ENCODE measurements at regions not wholly inside any gene's neighbourhood (a gene's known extent, or its start where the extent isn't known, plus 50 kb on each side); places are given as distances from the start of the nearest gene placed in this dataset.

DNA sequence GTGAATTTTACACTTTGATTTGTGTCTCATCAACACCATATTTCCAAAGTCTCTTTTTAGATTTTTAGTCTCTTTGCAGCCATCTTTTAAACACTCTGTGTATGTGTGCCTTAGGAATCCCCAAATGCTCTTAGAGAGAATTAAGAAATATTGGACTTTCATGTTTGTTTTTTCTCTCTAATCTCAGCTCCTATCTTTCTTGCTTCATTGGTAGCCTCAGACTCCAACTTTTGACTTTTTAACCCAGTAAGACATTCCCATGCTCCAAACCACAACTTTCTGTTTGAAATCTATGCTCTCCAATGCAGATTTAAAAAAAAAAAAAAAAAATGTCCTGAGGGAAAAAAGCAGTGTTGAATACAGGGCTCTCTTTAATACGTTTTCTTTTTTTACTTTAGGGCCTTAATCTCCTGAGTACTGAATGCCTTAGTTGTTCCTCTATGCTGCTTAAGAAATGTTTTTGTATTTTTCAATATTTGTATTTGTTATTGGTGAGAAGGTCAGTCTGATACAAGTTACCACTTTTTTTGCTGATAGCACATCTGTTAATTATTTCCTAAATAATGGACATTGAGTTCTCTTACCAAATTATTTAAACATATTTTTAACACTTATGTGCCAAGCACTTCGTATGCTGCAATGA is 489.9 kb downstream of the NXPH1 start:
- no peaks in the 10 kb centered on the region for H3K4me1 Mint-ChIP-seq
- H3K27ac Mint-ChIP-seq: no peak overlapping the region
- Histone ChIP-seq H3K27ac (ENCODE audit: low read length) (no peak overlapping the region), H3K27me3 (replicated peaks in 1 of 2; ENCODE audit: control insufficient read depth in 2 of 2, extremely low read depth in 1 of 2, insufficient read depth in 2 of 2, low read length in 1 of 2) (no peaks in the 10 kb centered on the region), H3K4me3 (ENCODE audit: control insufficient read depth in 1 of 2, extremely low read depth in 1 of 2, low read length in 1 of 2) (no peak overlapping the region), H3K36me3 (ENCODE audit: control insufficient read depth in 2 of 2, extremely low read depth in 1 of 2, insufficient read depth in 1 of 2, low read length in 1 of 2) (no peaks in the 10 kb centered on the region), H3K9me3 (no peaks in the 10 kb centered on the region), H3K4me1 (ENCODE audit: control insufficient read depth in 1 of 2, extremely low read depth in 1 of 2, insufficient read depth in 2 of 2, low read length in 2 of 2) (no peaks in the 10 kb centered on the region)
- CTCF ChIA-PET: no interaction called here
- POLR2A ChIA-PET: no interaction called here
- no peak overlapping the region for H3K4me3 Mint-ChIP-seq
- ATAC-seq (replicated peaks in 1 of 4) (no peak), DNase-seq (no peak)
- no CpG with 5 or more reads among the region's 2 CpGs for WGBS (ENCODE audit: insufficient coverage)
- peaks cover 10 to 16% (median 14%) of the 10 kb centered on the region in 3 donors for H3K9me3 Mint-ChIP-seq
- H3K27me3 Mint-ChIP-seq: no peaks in the 10 kb centered on the region
- no peaks in the 10 kb centered on the region for H3K36me3 Mint-ChIP-seq

DNA sequence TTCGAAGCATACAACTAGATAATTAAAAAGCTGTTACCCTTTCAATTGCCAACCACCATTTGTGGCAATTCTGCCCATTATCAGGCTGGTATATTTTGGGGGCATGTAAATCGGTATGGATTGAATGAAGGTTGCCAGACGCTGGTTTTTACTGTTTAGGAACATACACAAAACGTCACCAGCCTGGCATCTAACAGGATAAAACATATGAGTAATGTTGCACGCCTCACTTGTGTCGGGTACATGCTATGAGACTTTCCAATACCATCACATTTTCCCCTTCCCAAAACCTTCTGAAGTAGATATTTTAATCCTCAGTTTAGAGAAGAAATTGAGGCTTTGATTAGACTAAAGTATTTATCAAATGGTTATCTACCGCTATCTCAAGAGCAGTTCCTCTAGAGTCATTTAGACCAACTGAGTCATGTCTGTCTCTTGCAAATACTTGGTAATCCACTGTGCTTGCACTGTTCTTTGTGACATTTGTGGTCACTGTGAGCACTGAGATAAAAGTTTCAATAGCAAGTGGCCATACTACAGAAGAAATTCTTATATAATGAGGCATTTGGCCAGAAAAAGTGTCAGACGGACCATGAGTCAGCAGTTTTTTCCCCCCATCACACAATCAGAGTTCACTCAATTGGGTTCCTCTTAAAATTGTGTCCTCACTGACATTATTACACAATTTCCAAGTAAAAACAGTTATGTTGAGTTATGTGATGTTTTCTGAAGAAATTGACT is 498.7 kb downstream of the NXPH1 start:
- POLR2A ChIA-PET: no interaction called here
- no CpG with 5 or more reads among the region's 8 CpGs for WGBS (ENCODE audit: insufficient coverage)
- no peak overlapping the region for H3K4me3 Mint-ChIP-seq

GRCh38 chr7:8932751-8933150 is 499.3 kb downstream of the NXPH1 start:
- ATAC-seq (replicated peaks in 1 of 4): no peak

More for the DNA sequence above, 498.7 kb downstream of the NXPH1 start:
- no peaks in the 10 kb centered on the region for H3K4me1 ChIP-seq (ENCODE audit: control insufficient read depth in 1 of 2, extremely low read depth in 1 of 2, insufficient read depth in 2 of 2, low read length in 2 of 2)
- CTCF ChIA-PET: no interaction called here
- Mint-ChIP-seq H3K36me3 (no peaks in the 10 kb centered on the region), H3K4me1 (no peaks in the 10 kb centered on the region), H3K9me3 (peaks cover 4 to 23% (median 20%) of the 10 kb centered on the region in 3 donors), H3K27me3 (no peaks in the 10 kb centered on the region), H3K27ac (no peak overlapping the region)
- no peaks in the 10 kb centered on the region for H3K27me3 ChIP-seq (replicated peaks in 1 of 2; ENCODE audit: control insufficient read depth in 2 of 2, extremely low read depth in 1 of 2, insufficient read depth in 2 of 2, low read length in 1 of 2)
- no peak overlapping the region for H3K4me3 ChIP-seq (ENCODE audit: control insufficient read depth in 1 of 2, extremely low read depth in 1 of 2, low read length in 1 of 2)
- DNase-seq: no peak
- no peak overlapping the region for H3K27ac ChIP-seq (ENCODE audit: low read length)
- H3K36me3 ChIP-seq (ENCODE audit: control insufficient read depth in 2 of 2, extremely low read depth in 1 of 2, insufficient read depth in 1 of 2, low read length in 1 of 2): no peaks in the 10 kb centered on the region
- no peak for ATAC-seq (replicated peaks in 1 of 4)
- H3K9me3 ChIP-seq: no peaks in the 10 kb centered on the region

GRCh38 chr7:8937204-8937603 is 503.8 kb downstream of the NXPH1 start:
- Histone ChIP-seq H3K27ac (ENCODE audit: low read length) (no peak overlapping the region), H3K4me3 (ENCODE audit: control insufficient read depth in 1 of 2, extremely low read depth in 1 of 2, low read length in 1 of 2) (no peak overlapping the region), H3K27me3 (replicated peaks in 1 of 2; ENCODE audit: control insufficient read depth in 2 of 2, extremely low read depth in 1 of 2, insufficient read depth in 2 of 2, low read length in 1 of 2) (no peaks in the 10 kb centered on the region), H3K4me1 (ENCODE audit: control insufficient read depth in 1 of 2, extremely low read depth in 1 of 2, insufficient read depth in 2 of 2, low read length in 2 of 2) (no peaks in the 10 kb centered on the region), H3K9me3 (no peaks in the 10 kb centered on the region), H3K36me3 (ENCODE audit: control insufficient read depth in 2 of 2, extremely low read depth in 1 of 2, insufficient read depth in 1 of 2, low read length in 1 of 2) (no peaks in the 10 kb centered on the region)
- Mint-ChIP-seq H3K4me1 (no peaks in the 10 kb centered on the region), H3K4me3 (no peak overlapping the region), H3K27ac (no peak overlapping the region), H3K36me3 (no peaks in the 10 kb centered on the region), H3K9me3 (peaks cover 12 to 40% (median 34%) of the 10 kb centered on the region in 3 donors), H3K27me3 (no peaks in the 10 kb centered on the region)
- ChIA-PET POLR2A (interaction anchor here in 1 of 2 donors (0.6 kb wide), 1 partner anchor 37 kb away, joined by 3 read pairs; no protein-coding TSS in a partner anchor), CTCF (no interaction called here)
- WGBS (ENCODE audit: insufficient coverage): no CpG with 5 or more reads among the region's 2 CpGs
- no peak for ATAC-seq (replicated peaks in 1 of 4)
- no peak for DNase-seq

More at GRCh38 chr7:8932751-8933150, 499.3 kb downstream of the NXPH1 start:
- ChIA-PET POLR2A (no interaction called here), CTCF (no interaction called here)
- Mint-ChIP-seq H3K36me3 (no peaks in the 10 kb centered on the region), H3K4me1 (no peaks in the 10 kb centered on the region), H3K27ac (no peak overlapping the region), H3K27me3 (no peaks in the 10 kb centered on the region), H3K9me3 (peaks cover 6 to 23% (median 23%) of the 10 kb centered on the region in 3 donors), H3K4me3 (no peak overlapping the region)
- Histone ChIP-seq H3K4me1 (ENCODE audit: control insufficient read depth in 1 of 2, extremely low read depth in 1 of 2, insufficient read depth in 2 of 2, low read length in 2 of 2) (no peaks in the 10 kb centered on the region), H3K27ac (ENCODE audit: low read length) (no peak overlapping the region), H3K36me3 (ENCODE audit: control insufficient read depth in 2 of 2, extremely low read depth in 1 of 2, insufficient read depth in 1 of 2, low read length in 1 of 2) (no peaks in the 10 kb centered on the region), H3K27me3 (replicated peaks in 1 of 2; ENCODE audit: control insufficient read depth in 2 of 2, extremely low read depth in 1 of 2, insufficient read depth in 2 of 2, low read length in 1 of 2) (no peaks in the 10 kb centered on the region), H3K9me3 (no peaks in the 10 kb centered on the region), H3K4me3 (ENCODE audit: control insufficient read depth in 1 of 2, extremely low read depth in 1 of 2, low read length in 1 of 2) (no peak overlapping the region)
- no CpG with 5 or more reads among the region's 2 CpGs for WGBS (ENCODE audit: insufficient coverage)
- DNase-seq: no peak

DNA sequence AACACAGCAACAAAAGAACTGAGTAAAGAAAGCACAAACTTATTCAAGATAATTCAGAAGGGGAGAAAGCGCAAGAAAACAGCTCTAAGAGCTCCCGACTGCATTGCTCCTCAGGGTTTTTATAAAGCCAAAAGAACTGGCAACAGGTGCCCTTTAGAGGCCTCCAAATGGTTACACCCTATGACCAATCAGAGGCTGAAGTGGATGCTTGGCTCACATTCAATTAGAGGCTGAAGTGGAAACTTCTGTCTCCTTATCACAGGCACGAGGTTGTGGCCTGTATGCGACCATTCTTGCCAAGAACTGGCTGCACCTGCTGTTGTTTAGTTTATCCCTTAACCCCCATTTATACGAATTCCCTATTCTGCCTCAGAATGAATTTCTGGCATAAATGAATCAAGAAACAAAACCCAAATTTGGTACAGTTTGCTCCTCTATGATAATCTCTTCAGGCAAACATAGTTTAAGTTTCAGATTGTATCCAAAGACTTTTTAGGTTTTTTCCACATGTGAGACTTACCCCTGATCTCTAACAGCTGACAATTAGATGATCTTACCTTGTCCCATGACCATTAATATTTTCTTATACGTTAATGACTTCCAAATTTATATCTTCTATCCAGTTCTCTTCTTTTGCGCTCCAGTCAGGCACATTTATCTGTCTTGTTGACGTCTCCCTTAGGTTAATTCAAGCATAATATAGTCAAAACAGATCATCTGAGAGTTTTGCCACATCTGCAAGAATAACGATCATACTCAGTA is 504.8 kb downstream of the NXPH1 start:
- WGBS (ENCODE audit: insufficient coverage): 66% methylated on average over 7 of the region's 9 CpGs
- Histone ChIP-seq H3K27me3 (replicated peaks in 1 of 2; ENCODE audit: control insufficient read depth in 2 of 2, extremely low read depth in 1 of 2, insufficient read depth in 2 of 2, low read length in 1 of 2) (no peaks in the 10 kb centered on the region), H3K27ac (ENCODE audit: low read length) (no peak overlapping the region), H3K4me1 (ENCODE audit: control insufficient read depth in 1 of 2, extremely low read depth in 1 of 2, insufficient read depth in 2 of 2, low read length in 2 of 2) (no peaks in the 10 kb centered on the region), H3K4me3 (ENCODE audit: control insufficient read depth in 1 of 2, extremely low read depth in 1 of 2, low read length in 1 of 2) (no peak overlapping the region), H3K9me3 (no peaks in the 10 kb centered on the region), H3K36me3 (ENCODE audit: control insufficient read depth in 2 of 2, extremely low read depth in 1 of 2, insufficient read depth in 1 of 2, low read length in 1 of 2) (no peaks in the 10 kb centered on the region)
- POLR2A ChIA-PET: no interaction called here
- Mint-ChIP-seq H3K9me3 (peaks cover 11 to 44% (median 38%) of the 10 kb centered on the region in 3 donors), H3K4me3 (no peak overlapping the region), H3K27me3 (no peaks in the 10 kb centered on the region), H3K4me1 (no peaks in the 10 kb centered on the region), H3K27ac (no peak overlapping the region), H3K36me3 (no peaks in the 10 kb centered on the region)
- DNase-seq (no peak), ATAC-seq (replicated peaks in 1 of 4) (no peak)
- CTCF ChIA-PET: no interaction called here

DNA sequence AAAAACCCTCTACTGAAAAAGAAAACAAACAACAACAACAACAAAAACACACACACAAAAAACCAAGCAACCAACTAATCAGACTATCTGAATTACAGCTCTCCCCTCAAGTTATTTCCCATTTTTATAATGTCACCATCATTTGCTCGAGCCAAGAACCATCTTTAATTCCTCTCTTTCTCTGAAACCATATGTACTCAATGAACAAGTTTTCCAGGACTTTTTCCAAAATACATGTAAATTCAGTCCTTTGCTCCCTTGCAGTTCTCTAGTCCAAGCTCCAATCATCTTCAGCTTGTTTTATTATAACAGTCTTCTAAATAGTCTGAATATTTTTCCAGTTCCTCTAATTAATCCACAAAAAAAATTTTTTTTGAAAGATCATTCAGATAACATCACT is 506.0 kb downstream of the NXPH1 start:
- CTCF ChIA-PET: no interaction called here
- Histone ChIP-seq H3K4me1 (ENCODE audit: control insufficient read depth in 1 of 2, extremely low read depth in 1 of 2, insufficient read depth in 2 of 2, low read length in 2 of 2) (no peaks in the 10 kb centered on the region), H3K27ac (ENCODE audit: low read length) (no peak overlapping the region), H3K27me3 (replicated peaks in 1 of 2; ENCODE audit: control insufficient read depth in 2 of 2, extremely low read depth in 1 of 2, insufficient read depth in 2 of 2, low read length in 1 of 2) (no peaks in the 10 kb centered on the region), H3K36me3 (ENCODE audit: control insufficient read depth in 2 of 2, extremely low read depth in 1 of 2, insufficient read depth in 1 of 2, low read length in 1 of 2) (no peaks in the 10 kb centered on the region), H3K9me3 (no peaks in the 10 kb centered on the region), H3K4me3 (ENCODE audit: control insufficient read depth in 1 of 2, extremely low read depth in 1 of 2, low read length in 1 of 2) (no peak overlapping the region)
- Mint-ChIP-seq H3K27ac (no peak overlapping the region), H3K27me3 (no peaks in the 10 kb centered on the region), H3K4me1 (no peaks in the 10 kb centered on the region), H3K9me3 (peaks cover 11 to 44% (median 34%) of the 10 kb centered on the region in 3 donors), H3K4me3 (no peak overlapping the region), H3K36me3 (no peaks in the 10 kb centered on the region)
- WGBS (ENCODE audit: insufficient coverage): 20% methylated on average over 1 of the region's 1 CpG
- POLR2A ChIA-PET: no interaction called here
- ATAC-seq (replicated peaks in 1 of 4) (no peak), DNase-seq (no peak)

Data from T-cell (primary cell).